HepG2 (cell line): ENCODE measurements at regions not wholly inside any gene's neighbourhood (a gene's known extent, or its start where the extent isn't known, plus 50 kb on each side); places are given as distances from the start of the nearest gene placed in this dataset.

ENCODE experiments used
- ATAC-seq: fragments of 200-7000 bp; cut with Tn5 transposase; 3 replicates; pipeline ENCODE4 v1.9.1; 2020; ENCODE audit warnings: mild to moderate bottlenecking, moderate library complexity
- BruUV-seq: library from RNA; stranded (reverse); fragments of 400-500 nt; replicated peaks from 2 replicates; lab custom pipeline; 2021; lab: Mats Ljungman, UMichigan
- CTCF ChIA-PET: fragments of 300-600 bp; formaldehyde crosslinking; extraction: SDS; loops from one replicate; lab custom pipeline; 2021; ENCODE audit warnings: low total read pairs, inconsistent platforms, low intra/inter-chr PET ratio; lab: Yijun Ruan, JAX
- POLR2A ChIA-PET: fragments of 350-600 bp; sonication (Branson Sonifier 250); formaldehyde crosslinking; loops from one replicate; lab custom pipeline; 2020; ENCODE audit warnings: antibody characterized with exemption, inconsistent platforms; lab: Yijun Ruan, JAX
- DNase-seq: peaks from one replicate; pipeline ENCODE4 v3.0.0-alpha.2; 2015; ENCODE audit warnings: low spot score
- FAIRE-seq: peaks from 3 replicates; lab custom pipeline; 2011; peaks lifted over from hg19 to GRCh38; lab: Jason Lieb, UNC
- H2AFZ ChIP-seq: one replicate; pipeline ENCODE4 v1.6.1; 2011; ENCODE audit warnings: low read length, inconsistent platforms
- H3K27ac ChIP-seq: fragments of 300-600 bp; 3 replicates; pipeline ENCODE4 v1.8.0; 2011; ENCODE audit warnings: mixed run types, mild to moderate bottlenecking, mixed read lengths, low read length, inconsistent platforms; ENCODE audit not compliant: insufficient read depth; ENCODE audit errors: extremely low read length
- H3K27me3 ChIP-seq, 2 experiments: fragments of 200-600 bp in 1 of 2; 2 replicates in 1 of 2; 3 replicates in 1 of 2; pipeline versions ENCODE4 v1.6.0 to v1.8.0; 2011; ENCODE audit warnings: low read length in 2 of 2, mild to moderate bottlenecking in 2 of 2, moderate library complexity in 2 of 2, inconsistent platforms in 1 of 2; ENCODE audit not compliant: insufficient read depth in 2 of 2, control insufficient read depth in 1 of 2
- H3K36me3 ChIP-seq, 2 experiments: fragments of 200-600 bp in 1 of 2; replicated peaks in 1 of 2; 2 replicates in 1 of 2; 3 replicates in 1 of 2; pipeline versions ENCODE4 v1.5.1 to v1.8.0; 2011; ENCODE audit warnings: low read length in 2 of 2, inconsistent platforms in 1 of 2; ENCODE audit not compliant: insufficient read depth in 2 of 2, control insufficient read depth in 1 of 2
- H3K4me1 ChIP-seq: 2 replicates; pipeline ENCODE4 v1.5.1; 2012; ENCODE audit warnings: low read length, inconsistent platforms; ENCODE audit not compliant: insufficient read depth
- H3K4me2 ChIP-seq: 2 replicates; pipeline ENCODE4 v1.6.0; 2011; ENCODE audit warnings: low read depth, low read length, inconsistent platforms
- H3K4me3 ChIP-seq, 3 experiments: fragments of 200-600 bp in 1 of 3; sonication (generic), shearing (Covaris generic) in 1 of 3; replicated peaks in 1 of 3; 2 replicates each; pipeline ENCODE4 v1.5.1; 2011 to 2016; ENCODE audit warnings: low read length in 3 of 3, inconsistent platforms in 2 of 3, low read depth in 2 of 3, mild to moderate bottlenecking in 2 of 3, control low read depth in 1 of 3, mixed read lengths in 1 of 3; ENCODE audit not compliant: insufficient read depth in 1 of 3
- H3K79me2 ChIP-seq: one replicate; pipeline ENCODE4 v1.6.1; 2011; ENCODE audit warnings: low read length, inconsistent platforms; ENCODE audit not compliant: insufficient read depth
- H3K9ac ChIP-seq: 2 replicates; pipeline ENCODE4 v1.6.0; 2011; ENCODE audit warnings: mild to moderate bottlenecking, low read depth, low read length, inconsistent platforms; ENCODE audit not compliant: insufficient read depth
- H3K9me3 ChIP-seq: 2 replicates; pipeline ENCODE4 v1.5.1; 2012; ENCODE audit warnings: mild to moderate bottlenecking, low read length
- H4K20me1 ChIP-seq: 2 replicates; pipeline ENCODE4 v1.6.0; 2011; ENCODE audit warnings: inconsistent platforms, mild to moderate bottlenecking, low read length, moderate library complexity; ENCODE audit not compliant: insufficient read depth
- BRCA1 ChIP-seq: sonication (generic); formaldehyde crosslinking; IDR thresholded peaks from 2 replicates; pipeline ENCODE4 v1.4.0; 2020; ENCODE audit warnings: missing genetic modification reagents
- CEBPZ ChIP-seq: IDR thresholded peaks from 2 replicates; pipeline ENCODE4 v1.6.1; 2012; ENCODE audit warnings: low read length, improper control_type of control experiment
- GATAD1 ChIP-seq: IDR thresholded peaks from 2 replicates; pipeline ENCODE4 v1.6.1; 2016; ENCODE audit warnings: missing genetic modification reagents, missing compliant biosample characterization
- GFI1 ChIP-seq: sonication (generic); formaldehyde crosslinking; IDR thresholded peaks from 2 replicates; pipeline ENCODE4 v1.5.0; 2020; ENCODE audit warnings: missing genetic modification reagents, mild to moderate bottlenecking, borderline replicate concordance
- HCFC1 ChIP-seq: fragments of 150-350 bp; IDR thresholded peaks from 2 replicates; pipeline ENCODE4 v1.6.1; 2014; ENCODE audit warnings: low read depth, low read length
- HDAC1 ChIP-seq: sonication (generic); formaldehyde crosslinking; IDR thresholded peaks from 2 replicates; pipeline ENCODE4 v1.5.1; 2020; ENCODE audit warnings: mild to moderate bottlenecking, missing genetic modification reagents
- NR2F6 ChIP-seq, 2 experiments: IDR thresholded peaks; 2 replicates each; pipeline ENCODE4 v1.6.1; 2016; ENCODE audit warnings: antibody characterized with exemption in 1 of 2, mild to moderate bottlenecking in 1 of 2
- SMC3 ChIP-seq: IDR thresholded peaks from 2 replicates; pipeline ENCODE4 v1.6.1; 2011; ENCODE audit warnings: low read length, improper control_type of control experiment
- SOX6 ChIP-seq, 2 experiments: fragments of 450-650 bp in 1 of 2; sonication (generic) in 1 of 2; formaldehyde crosslinking in 1 of 2; IDR thresholded peaks; 2 replicates each; pipeline versions ENCODE4 v1.4.0 to v1.6.1; 2017 to 2020; ENCODE audit warnings: antibody characterized with exemption in 1 of 2, mild to moderate bottlenecking in 1 of 2, missing genetic modification reagents in 1 of 2
- STAG1 ChIP-seq: sonication (generic); formaldehyde crosslinking; IDR thresholded peaks from 2 replicates; pipeline ENCODE4 v1.4.0; 2020; ENCODE audit warnings: missing genetic modification reagents
- THAP11 ChIP-seq: IDR thresholded peaks from 2 replicates; pipeline ENCODE4 v1.6.1; 2016; ENCODE audit warnings: missing biosample characterization, missing genetic modification reagents
- THAP8 ChIP-seq: sonication (generic); formaldehyde crosslinking; IDR thresholded peaks from 2 replicates; pipeline ENCODE4 v1.5.1; 2020; ENCODE audit warnings: missing genetic modification reagents, mild to moderate bottlenecking, borderline replicate concordance
- TOE1 ChIP-seq: sonication (generic); formaldehyde crosslinking; IDR thresholded peaks from 2 replicates; pipeline ENCODE4 v1.4.0; 2020; ENCODE audit warnings: mild to moderate bottlenecking, missing genetic modification reagents
- YY1 ChIP-seq: IDR thresholded peaks from 2 replicates; pipeline ENCODE4 v1.6.1; 2011; ENCODE audit warnings: low read length, low read depth, moderate library complexity, mild to moderate bottlenecking; ENCODE audit not compliant: insufficient read depth, insufficient replicate concordance
- ZFX ChIP-seq: sonication (generic); formaldehyde crosslinking; IDR thresholded peaks from 2 replicates; pipeline ENCODE4 v1.4.0; 2020; ENCODE audit warnings: mild to moderate bottlenecking, low read depth, missing genetic modification reagents, moderate library complexity
- ZMYM2 ChIP-seq: sonication (generic); formaldehyde crosslinking; IDR thresholded peaks from 2 replicates; pipeline ENCODE4 v1.8.0; 2022; ENCODE audit warnings: mild to moderate bottlenecking, missing genetic modification reagents
- ZNF567 ChIP-seq: sonication (generic); formaldehyde crosslinking; IDR thresholded peaks from 2 replicates; pipeline ENCODE4 v1.8.1; 2023; ENCODE audit warnings: mild to moderate bottlenecking, missing genetic modification reagents, borderline replicate concordance
- WGBS: methylation state at CpG from one replicate; pipeline ENCODE4 v1.1.6; 2017; ENCODE audit warnings: low lambda C conversion rate; 5-methylcytosine and 5-hydroxymethylcytosine counted together
- in situ Hi-C: cut with HindIII; loops from 2 replicates; pipeline ENCODE4 v1.10.0; 2017; ENCODE audit warnings: low pct_unique_long_range_greater_than_20kb; ENCODE audit not compliant: extremely low pct_ligation_motif_present
- intact Hi-C: fragments of 100-400 bp; cut with micrococcal nuclease; formaldehyde crosslinking; loops from one replicate; pipeline ENCODE4 v1.10.0; 2022; ENCODE audit not compliant: unreplicated experiment
- TF ChIP-seq, protein P1 (sequence below): sonication (generic); formaldehyde crosslinking; IDR thresholded peaks from 2 replicates; pipeline ENCODE4 v1.4.0; 2020; ENCODE audit warnings: missing genetic modification reagents
- TF ChIP-seq, protein P2 (sequence below): IDR thresholded peaks from 2 replicates; pipeline ENCODE4 v1.6.1; 2016; ENCODE audit warnings: low read depth, borderline replicate concordance

DNA sequence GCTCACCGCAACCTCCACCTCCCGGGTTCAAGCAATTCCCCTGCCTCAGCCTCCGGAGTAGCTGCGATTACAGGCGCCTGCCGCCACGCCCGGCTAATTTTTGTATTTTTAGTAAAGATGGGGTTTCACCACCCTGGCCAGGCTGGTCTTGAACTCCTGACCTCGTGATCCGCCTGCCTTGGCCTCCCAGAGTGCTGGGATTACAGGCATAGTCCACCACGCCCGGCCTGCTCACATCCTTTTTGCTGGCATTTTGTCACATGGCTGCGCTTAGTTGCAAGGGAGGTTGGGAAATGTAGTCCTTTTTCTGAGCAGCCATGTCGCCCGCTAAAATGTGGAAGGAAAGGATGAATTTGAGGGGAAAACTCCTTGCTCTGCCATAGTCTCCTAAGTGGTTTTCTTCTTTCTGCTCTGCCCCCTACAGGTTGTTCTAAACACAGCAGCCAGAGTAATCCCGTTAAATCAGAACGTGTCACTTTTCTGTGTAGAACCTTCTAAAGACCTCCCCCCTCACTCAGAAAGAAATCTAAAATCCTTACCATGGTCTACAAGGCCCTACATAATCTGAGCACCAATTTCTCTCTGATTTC, 57.8 kb upstream of the HSPA9 start:
- intact Hi-C loops, result no loop called here
- ChIA-PET POLR2A (no interaction called here), CTCF (no interaction called here)
- TF ChIP-seq, protein P1, sequence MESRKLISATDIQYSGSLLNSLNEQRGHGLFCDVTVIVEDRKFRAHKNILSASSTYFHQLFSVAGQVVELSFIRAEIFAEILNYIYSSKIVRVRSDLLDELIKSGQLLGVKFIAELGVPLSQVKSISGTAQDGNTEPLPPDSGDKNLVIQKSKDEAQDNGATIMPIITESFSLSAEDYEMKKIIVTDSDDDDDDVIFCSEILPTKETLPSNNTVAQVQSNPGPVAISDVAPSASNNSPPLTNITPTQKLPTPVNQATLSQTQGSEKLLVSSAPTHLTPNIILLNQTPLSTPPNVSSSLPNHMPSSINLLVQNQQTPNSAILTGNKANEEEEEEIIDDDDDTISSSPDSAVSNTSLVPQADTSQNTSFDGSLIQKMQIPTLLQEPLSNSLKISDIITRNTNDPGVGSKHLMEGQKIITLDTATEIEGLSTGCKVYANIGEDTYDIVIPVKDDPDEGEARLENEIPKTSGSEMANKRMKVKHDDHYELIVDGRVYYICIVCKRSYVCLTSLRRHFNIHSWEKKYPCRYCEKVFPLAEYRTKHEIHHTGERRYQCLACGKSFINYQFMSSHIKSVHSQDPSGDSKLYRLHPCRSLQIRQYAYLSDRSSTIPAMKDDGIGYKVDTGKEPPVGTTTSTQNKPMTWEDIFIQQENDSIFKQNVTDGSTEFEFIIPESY (CRISPR knock-in tag), result peak; percentile 87
- peak; percentile 18; the same call in 1 of the 2 replicates for TF ChIP-seq SMC3
- no peak for TF ChIP-seq BRCA1 (CRISPR knock-in tag)
- no peak for TF ChIP-seq HDAC1 (CRISPR knock-in tag)
- TF ChIP-seq THAP8 (CRISPR knock-in tag), result no peak
- TF ChIP-seq, protein P2, sequence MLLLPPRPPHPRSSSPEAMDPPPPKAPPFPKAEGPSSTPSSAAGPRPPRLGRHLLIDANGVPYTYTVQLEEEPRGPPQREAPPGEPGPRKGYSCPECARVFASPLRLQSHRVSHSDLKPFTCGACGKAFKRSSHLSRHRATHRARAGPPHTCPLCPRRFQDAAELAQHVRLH (CRISPR knock-in tag), result no peak
- no peak for TF ChIP-seq NR2F6 (IDR thresholded peaks at IDR 0.05)
- TF ChIP-seq NR2F6 (CRISPR knock-in tag; IDR thresholded peaks at IDR 0.05), result 0 out of 2 replicates have a peak, but pooled peaks have one; percentile 7
- no peak for TF ChIP-seq ZNF567 (CRISPR knock-in tag)
- peak; percentile 62; the same call in 1 of the 2 replicates for TF ChIP-seq GFI1 (CRISPR knock-in tag)
- TF ChIP-seq STAG1, result peak; percentile 38
- 0 out of 2 replicates have a peak, but pooled peaks have one; percentile 25 for TF ChIP-seq ZMYM2
- TF ChIP-seq GATAD1, result no peak
- no peak for TF ChIP-seq TOE1 (CRISPR knock-in tag)
- TF ChIP-seq THAP11, result peak; percentile 97
- TF ChIP-seq HCFC1, result peak; percentile 57; the same call in 1 of the 2 replicates
- TF ChIP-seq ZFX, result peak; percentile 43; the same call in 1 of the 2 replicates
- peak; percentile 72 for TF ChIP-seq YY1
- no peak for TF ChIP-seq SOX6 (IDR thresholded peaks at IDR 0.05)
- TF ChIP-seq SOX6 (CRISPR knock-in tag; IDR thresholded peaks at IDR 0.05), result 0 out of 2 replicates have a peak, but pooled peaks have one; percentile 13
- TF ChIP-seq CEBPZ, result no peak

More for the DNA sequence above, 57.8 kb upstream of the HSPA9 start:
- FAIRE-seq, result peak; percentile 42
- peak; percentile 61 for ATAC-seq
- no peaks in the 10 kb centered on the region; a peak in 1 of 5 replicates for H3K27me3 ChIP-seq
- in situ Hi-C loops, result no loop called here
- WGBS, result 55% methylated on average over 16 of the region's 17 CpGs
- no peaks in the 10 kb centered on the region for H3K4me1 ChIP-seq
- H3K36me3 ChIP-seq, result no peaks in the 10 kb centered on the region
- no peak overlapping the region for H3K4me3 ChIP-seq
- no peak overlapping the region for H3K27ac ChIP-seq
- no peaks in the 10 kb centered on the region for H3K9me3 ChIP-seq
- no TSS peak for BruUV-seq
- H2AFZ ChIP-seq, result no peak overlapping the region
- H3K79me2 ChIP-seq, result no peaks in the 10 kb centered on the region
- DNase-seq, result peak; percentile 54
- no peak overlapping the region for H3K9ac ChIP-seq
- no peaks in the 10 kb centered on the region for H4K20me1 ChIP-seq
- H3K4me2 ChIP-seq, result no peak overlapping the region
